NCI-H748 (cell line): ENCODE measurements at regions not wholly inside any gene's neighbourhood (a gene's known extent, or its start where the extent isn't known, plus 50 kb on each side); places are given as distances from the start of the nearest gene placed in this dataset.
"Not testable (repeated sequence)": the region's sequence is repeated elsewhere in the genome, so short reads cannot be mapped to it uniquely, and the experiment has no call there.

ENCODE experiments used
- DNase-seq: peaks from one replicate; lab custom pipeline; 2025; ENCODE audit not compliant: unreplicated experiment; lab: John Stamatoyannopoulos, UW

DNA sequence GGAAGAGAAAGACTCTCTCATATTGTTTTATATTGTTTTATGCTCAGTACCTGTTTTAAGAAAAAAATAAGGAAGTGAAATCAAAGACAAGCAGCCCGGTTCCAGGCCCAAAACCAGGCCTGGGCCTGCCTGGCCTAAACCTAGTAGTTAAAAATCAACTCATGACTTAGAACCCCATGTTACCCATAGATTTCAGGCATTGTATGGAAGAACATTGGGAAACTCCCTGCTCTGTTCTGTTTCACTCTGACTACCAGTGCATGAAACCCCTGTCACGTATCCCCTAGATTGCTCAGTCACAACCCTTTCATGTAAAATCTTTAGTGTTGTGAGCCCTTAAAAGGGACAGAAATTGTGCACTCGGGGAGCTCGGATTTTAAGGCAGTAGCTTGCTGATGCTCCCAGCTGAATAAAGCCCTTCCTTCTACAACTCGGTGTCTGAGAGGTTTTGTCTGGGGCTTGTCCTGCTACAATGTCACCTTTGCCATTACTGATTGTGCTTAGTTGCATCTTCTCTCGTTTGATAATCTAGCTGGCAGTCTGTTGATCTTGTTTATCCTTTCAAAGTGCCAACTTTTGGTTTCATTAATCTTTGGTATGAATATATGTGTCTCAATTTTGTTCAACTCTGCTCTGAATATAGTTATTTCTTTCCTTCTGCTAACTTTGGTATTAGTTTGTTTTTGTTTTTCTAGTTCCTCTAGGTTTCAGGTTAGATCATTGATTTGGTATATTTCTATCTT is 842.8 kb upstream of the NDST4 start:
- not testable (repeated sequence) for DNase-seq

DNA sequence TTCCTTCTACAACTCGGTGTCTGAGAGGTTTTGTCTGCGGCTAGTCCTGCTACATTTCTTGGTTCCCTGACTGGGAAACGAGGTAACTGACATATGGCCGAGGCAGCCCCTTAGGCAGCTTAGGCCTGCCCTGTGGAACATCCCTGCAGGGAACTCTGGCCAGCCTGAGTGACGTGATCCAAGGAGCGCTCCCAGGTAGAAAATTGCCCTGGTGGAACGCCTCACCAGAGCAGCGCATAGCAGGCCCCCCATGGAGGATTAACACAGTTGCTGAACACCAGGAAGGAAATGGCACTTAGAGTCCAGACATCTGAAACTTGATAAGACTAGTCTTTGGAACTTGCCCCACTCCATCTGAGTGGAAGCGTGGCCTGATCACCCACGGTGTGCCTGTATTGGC is 837.4 kb upstream of the NDST4 start:
- no peak for DNase-seq

- not testable (repeated sequence) for DNase-seq
Observed at GRCh38 chr4:115949974-115950743, 836.7 kb upstream of the NDST4 start.

DNA sequence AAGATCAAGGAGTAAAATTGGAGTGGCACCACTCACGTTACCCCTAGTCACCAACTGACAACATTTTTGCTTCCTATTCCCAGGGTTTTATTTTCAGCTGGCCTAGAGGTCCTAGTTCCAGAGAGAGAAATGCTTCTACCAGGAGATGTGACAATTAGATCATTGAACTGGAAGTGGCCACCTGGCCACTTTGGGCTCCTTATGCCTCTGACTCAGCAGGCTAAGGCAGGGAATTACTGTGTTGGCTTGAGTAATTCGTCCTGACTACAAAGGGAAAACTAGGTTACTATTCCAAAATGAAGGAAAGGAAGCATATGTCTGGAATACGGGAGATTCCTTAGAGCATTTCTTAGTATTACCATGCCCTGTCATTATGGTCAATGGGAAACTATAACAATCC is 831.6 kb upstream of the NDST4 start:
- DNase-seq: no peak

DNA sequence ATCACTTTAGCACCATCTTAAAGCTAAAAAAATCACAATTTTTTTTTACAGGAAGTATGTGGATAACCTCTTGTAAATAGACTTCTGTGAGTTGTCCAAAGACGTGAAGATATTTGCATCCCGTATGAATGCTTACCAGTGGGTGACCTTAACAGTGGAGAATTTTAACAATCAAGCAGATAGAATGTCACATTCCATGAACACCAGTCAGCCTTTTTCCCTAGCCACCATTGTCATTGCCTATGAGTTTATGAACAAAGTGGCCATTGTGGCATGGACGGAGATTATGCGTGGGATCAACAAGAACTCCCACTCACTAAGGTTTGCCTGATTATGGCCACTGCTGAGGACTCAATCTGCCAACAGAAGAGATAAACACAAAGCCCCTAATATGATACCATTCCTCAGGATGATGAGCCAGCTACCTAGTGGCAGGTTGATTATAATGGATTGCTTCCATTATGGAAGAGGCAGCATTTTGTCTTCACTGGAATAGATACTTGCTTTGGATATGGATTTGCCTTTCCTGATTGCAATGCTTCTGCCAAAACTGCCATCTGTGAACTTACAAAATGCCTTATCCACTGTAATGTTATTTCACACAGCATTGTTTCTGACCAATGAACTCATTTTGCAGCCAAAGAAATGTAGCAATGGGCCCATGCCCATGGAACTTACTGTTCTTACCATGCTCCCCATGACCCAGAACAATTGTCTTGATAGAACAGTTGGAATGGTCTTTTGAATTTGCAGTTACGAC is 830.9 kb upstream of the NDST4 start:
- no peak for DNase-seq

GRCh38 chr4:115938764-115939443 is 825.5 kb upstream of the NDST4 start:
- no peak for DNase-seq

DNA sequence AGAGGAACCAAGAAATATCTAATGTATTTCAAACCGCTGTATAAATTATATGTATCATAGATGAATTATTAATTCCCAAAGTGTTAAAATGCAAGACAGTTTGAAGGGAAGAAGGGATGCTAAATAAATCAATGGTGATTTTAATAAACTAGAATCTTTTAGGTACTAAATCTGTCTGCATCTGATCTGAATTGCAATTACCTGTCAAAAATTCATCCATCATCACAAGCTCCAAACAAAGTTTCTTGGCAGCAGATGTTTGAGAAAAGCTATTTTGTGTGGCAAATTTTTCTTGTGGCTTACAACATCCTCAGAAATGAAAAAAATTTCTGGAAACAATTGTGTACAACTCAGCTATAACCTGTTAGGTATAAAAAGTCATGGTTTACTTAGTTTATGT is 816.0 kb upstream of the NDST4 start:
- DNase-seq: no peak

- DNase-seq: no peak
Observed at GRCh38 chr4:115927382-115927781, 814.0 kb upstream of the NDST4 start.

DNA sequence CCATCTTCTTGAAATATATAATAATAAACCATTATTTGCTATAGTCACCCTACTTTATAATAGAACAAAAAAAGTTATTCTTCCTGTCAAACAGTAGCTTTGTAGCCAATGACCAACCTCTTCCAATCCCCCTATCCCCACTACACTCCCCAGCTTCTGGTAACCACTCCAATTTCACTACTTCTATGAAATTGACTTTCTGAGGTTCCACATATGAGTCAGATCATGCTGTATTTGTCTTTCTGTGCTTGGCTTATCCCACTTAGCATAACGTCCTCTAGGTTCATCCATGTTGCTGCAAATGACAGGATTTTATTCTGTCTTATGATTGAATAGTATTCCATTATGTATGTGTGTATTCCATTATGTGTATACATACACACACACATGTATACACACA is 809.7 kb upstream of the NDST4 start:
- DNase-seq: no peak

DNA sequence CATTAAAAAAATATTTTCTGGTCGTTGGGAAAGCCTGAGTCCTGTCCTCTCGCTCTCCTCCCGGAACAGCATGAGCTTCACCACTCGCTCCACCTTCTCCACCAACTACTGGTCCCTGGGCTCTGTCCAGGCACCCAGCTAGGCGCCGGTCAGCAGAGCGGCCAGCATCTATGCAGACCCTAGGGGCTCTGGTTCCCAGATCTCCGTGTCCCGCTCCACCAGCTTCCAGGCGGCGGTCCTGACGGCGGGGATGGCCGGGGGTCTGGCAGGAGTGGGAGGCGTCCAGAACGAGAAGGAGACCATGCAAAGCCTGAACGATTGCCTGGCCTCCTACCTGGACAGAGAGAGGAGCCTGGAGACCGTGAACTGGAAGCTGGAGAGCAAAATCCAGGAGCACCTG is 807.2 kb upstream of the NDST4 start:
- DNase-seq: no peak

DNA sequence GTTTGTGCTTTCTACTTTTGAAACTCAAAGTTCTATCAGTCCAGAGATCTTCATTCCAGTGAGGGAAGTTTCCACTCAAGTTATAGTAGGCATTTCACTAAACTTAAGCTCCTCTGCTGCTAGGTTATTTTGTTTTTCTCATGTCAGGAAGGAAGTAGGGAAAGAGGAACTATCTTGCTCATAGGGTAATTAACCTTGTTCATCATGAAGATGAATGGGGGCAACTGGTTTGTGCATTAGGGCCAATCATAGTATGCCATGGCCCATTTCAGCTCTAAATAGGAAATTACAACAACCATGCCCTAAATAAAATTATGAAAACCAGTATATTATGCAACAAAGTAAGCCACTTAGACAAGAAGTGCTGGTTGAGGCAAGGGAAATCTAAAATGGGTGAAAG is 804.7 kb upstream of the NDST4 start:
- no peak for DNase-seq

GRCh38 chr4:115906428-115906827 is 793.0 kb upstream of the NDST4 start:
- DNase-seq: no peak

DNA sequence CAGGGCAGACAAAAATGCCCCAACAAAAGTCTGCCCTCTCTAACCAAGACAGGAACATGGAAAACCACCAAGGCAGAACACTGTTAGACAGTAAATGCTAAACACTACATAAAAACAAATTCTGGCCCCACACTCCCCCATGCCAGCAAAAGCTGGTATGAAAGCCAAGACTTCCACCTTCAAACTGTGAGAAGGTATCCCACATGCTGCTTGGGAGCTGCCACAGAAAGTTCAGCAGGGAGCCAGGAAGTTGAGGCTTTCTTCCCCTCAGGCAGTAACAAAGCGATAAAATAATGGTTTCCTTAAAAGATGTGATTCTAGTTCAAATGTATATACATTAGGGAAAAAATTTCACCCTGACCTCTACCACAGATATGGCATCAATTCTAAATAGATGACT is 770.4 kb upstream of the NDST4 start:
- no peak for DNase-seq

DNA sequence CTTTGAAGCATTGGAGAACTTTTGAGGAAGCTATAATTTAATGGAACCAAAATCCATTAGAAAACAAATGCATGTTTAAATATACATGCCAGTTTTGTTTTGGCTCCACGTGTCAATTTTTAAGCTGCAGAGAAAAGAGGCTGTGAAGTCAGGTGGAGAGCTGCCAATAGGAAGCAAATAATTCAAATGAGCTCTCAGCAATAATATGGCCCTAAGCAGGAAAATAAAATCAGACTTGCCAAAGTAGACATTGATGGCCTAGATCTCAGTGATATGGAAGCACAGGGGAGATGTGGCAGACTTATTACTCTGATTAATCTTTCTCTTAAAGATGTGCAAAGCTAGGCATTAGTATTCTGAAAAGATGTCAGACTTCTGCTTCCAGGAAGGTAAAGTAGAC is 769.8 kb upstream of the NDST4 start:
- DNase-seq: no peak

DNA sequence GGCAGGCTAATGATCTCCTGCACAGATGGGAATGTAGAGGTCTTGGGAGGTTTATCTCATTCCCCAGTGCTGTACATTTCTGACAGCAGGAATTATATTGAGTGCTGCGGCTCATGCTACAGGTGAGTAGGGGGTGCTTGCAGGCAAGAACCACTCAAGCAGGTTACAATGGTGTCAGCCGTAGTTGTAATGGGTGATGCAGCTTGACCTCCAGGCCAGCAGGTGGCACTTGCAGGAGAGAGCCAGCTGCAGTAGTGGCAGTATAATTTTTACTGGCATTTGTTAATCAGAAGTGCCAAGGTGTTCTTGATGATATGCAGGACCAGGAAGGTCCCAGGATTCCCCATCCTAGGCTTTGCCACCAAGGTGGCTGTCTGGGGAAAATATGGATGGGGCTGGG is 759.6 kb upstream of the NDST4 start:
- DNase-seq: no peak

GRCh38 chr4:115871596-115871995 is 758.2 kb upstream of the NDST4 start:
- DNase-seq: no peak

DNA sequence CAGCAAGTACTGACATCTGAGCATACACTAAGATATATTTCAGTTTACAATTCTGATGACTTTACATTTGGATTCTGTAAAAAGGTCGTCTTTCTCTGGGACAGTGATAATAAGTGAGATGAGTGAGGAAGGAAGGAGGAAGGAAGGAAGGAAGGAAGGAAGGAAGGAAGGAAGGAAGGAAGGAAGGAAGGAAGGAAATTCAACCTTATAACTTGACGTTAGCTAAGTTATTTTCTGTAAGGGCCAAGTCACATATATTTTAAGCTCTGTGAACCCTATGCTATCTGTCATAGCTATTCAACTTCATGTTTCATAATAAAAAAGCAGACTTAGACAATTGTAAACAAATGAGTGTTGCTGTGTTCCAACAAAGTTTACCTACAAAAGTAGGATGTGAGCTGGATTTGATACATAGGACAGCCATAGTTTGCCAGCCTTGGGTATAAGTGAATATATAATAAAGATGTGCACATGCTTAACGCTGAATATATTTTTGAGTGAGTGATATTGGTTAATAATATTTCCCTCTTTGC is 753.0 kb upstream of the NDST4 start:
- DNase-seq: no peak

DNA sequence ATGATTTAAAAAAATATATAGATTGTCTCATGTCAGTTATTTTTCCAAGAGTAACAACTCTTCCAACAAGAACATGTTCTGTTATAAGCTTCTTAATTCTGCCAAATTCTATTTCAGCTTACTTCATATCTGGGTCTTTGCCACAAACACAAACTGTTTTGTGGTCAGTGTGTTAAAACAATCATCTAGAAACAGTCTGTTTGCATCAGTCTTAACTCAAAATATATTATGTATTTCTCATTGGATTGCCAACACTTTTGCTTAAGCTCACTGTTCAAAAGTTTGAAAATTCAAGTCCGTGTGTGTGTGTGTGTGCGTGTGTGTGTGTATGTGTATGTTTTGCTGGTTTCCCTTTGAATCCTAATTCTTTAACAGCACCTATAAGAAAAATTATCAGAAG is 752.3 kb upstream of the NDST4 start:
- no peak for DNase-seq

DNA sequence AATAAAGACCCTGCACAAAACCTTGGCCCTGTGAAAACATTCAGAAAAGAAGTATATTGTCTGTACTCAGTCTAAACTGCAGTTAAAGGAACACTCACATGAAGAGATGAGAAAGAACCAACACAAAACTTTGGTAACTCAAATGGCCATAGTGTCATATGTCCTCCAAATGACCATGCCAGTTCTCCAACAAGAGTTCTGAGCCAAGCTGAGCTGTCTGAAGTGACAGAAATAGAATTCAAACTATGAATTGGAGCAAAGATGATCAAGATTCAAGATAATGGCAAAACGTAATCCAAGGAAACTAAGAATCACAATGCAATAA is 739.3 kb upstream of the NDST4 start:
- DNase-seq: no peak

GRCh38 chr4:115851918-115852766 is 738.7 kb upstream of the NDST4 start:
- DNase-seq: peak; percentile 80
